ENCODE measurements at regions not wholly inside any gene's neighbourhood (a gene's known extent, or its start where the extent isn't known, plus 50 kb on each side); places are given as distances from the start of the nearest gene placed in this dataset.
"Not testable (repeated sequence)": the region's sequence is repeated elsewhere in the genome, so short reads cannot be mapped to it uniquely, and the experiment has no call there.

DNA sequence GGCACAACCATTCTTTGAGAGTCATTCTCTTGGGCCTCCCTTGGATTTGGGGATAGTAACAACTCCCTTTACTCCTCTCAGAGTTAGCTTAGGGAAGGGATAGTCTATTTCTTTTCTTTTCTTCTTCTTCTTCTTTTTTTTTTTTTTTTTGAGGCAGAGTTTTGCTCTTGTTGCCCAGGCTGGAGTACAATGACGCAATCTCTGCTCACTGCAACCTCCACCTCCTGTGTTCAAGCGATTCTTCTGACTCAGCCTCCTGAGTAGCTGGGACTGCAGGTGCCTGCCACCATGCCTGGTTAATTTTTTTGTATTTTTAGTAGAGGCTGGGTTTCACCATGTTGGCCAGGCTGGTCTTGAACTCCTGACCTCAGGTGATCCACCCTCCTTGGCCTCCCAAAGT, 465.8 kb downstream of the PLCL1 start:
- TF ChIP-seq EP300, POLR2A (IDR thresholded peaks at IDR 0.05): not testable (repeated sequence)
- TF ChIP-seq, protein P1, sequence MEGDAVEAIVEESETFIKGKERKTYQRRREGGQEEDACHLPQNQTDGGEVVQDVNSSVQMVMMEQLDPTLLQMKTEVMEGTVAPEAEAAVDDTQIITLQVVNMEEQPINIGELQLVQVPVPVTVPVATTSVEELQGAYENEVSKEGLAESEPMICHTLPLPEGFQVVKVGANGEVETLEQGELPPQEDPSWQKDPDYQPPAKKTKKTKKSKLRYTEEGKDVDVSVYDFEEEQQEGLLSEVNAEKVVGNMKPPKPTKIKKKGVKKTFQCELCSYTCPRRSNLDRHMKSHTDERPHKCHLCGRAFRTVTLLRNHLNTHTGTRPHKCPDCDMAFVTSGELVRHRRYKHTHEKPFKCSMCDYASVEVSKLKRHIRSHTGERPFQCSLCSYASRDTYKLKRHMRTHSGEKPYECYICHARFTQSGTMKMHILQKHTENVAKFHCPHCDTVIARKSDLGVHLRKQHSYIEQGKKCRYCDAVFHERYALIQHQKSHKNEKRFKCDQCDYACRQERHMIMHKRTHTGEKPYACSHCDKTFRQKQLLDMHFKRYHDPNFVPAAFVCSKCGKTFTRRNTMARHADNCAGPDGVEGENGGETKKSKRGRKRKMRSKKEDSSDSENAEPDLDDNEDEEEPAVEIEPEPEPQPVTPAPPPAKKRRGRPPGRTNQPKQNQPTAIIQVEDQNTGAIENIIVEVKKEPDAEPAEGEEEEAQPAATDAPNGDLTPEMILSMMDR (IDR thresholded peaks at IDR 0.05), result not testable (repeated sequence)

Measured in suprapubic skin (tissue), 3 donors.